Activated naive CD8-positive, alpha-beta T cell (primary cell): ENCODE measurements at regions not wholly inside any gene's neighbourhood (a gene's known extent, or its start where the extent isn't known, plus 50 kb on each side); places are given as distances from the start of the nearest gene placed in this dataset.

Source experiments
- H3K27ac Mint-ChIP-seq: one replicate; pipeline ENCODE4 v1.8.0; 2021; ENCODE audit warnings: mixed read lengths
- H3K27me3 Mint-ChIP-seq: one replicate; pipeline ENCODE4 v1.8.0; 2021; ENCODE audit warnings: mixed read lengths
- H3K36me3 Mint-ChIP-seq: one replicate; pipeline ENCODE4 v1.8.0; 2021; ENCODE audit warnings: mixed read lengths
- H3K4me1 Mint-ChIP-seq: one replicate; pipeline ENCODE4 v1.8.0; 2021; ENCODE audit warnings: low read depth, mixed read lengths
- H3K4me3 Mint-ChIP-seq: one replicate; pipeline ENCODE4 v1.8.0; 2021; ENCODE audit warnings: mild to moderate bottlenecking, mixed read lengths
- H3K9me3 Mint-ChIP-seq: one replicate; pipeline ENCODE4 v1.8.0; 2021; ENCODE audit warnings: low read depth, mixed read lengths

DNA sequence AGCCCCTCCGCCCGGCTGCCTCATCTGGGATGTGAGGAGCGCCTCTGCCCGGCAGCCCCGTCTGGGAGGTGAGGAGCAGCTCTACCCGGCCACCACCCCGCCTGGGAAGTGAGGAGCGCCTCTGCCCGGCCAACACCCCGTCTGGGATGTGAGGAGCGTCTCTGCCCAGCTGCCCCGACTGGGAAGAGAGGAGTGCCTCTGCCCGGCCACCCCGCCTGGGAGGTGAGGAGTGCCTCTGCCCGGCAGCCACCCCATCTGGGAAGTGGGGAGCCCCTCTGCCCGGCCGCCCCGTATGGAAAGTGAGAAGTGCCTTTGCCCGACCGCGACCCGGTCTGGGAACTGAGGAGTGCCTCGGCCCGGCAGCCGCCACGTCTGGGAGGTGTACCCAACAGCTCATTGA, 74.3 kb upstream of the TNIP3 start:
- Mint-ChIP-seq H3K27ac (no peak overlapping the region), H3K9me3 (no peaks in the 10 kb centered on the region), H3K27me3 (no peaks in the 10 kb centered on the region), H3K4me1 (peaks cover 4% of the 10 kb centered on the region), H3K36me3 (no peaks in the 10 kb centered on the region), H3K4me3 (no peak overlapping the region)

DNA sequence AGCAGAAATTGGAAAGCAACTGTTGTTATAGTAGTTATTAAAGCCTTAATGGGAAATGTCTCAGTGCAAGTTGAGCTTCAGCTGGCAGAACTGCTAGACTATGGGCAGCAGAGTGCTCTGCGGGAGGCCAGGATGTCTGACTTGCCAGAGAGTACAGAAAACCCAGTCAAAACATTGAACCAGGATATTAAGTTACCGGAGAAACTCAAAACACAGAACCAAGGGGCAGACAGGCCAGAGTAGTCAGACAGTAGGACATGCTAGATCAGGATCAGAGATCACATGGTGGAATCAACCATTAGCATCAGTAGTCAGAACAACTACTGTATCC, 72.9 kb upstream of the TNIP3 start:
- Mint-ChIP-seq H3K27me3 (no peaks in the 10 kb centered on the region), H3K27ac (no peak overlapping the region), H3K4me1 (no peaks in the 10 kb centered on the region), H3K4me3 (no peak overlapping the region), H3K36me3 (no peaks in the 10 kb centered on the region), H3K9me3 (no peaks in the 10 kb centered on the region)

- Mint-ChIP-seq H3K9me3 (no peaks in the 10 kb centered on the region), H3K4me1 (no peaks in the 10 kb centered on the region), H3K27ac (no peak overlapping the region), H3K4me3 (no peak overlapping the region), H3K36me3 (no peaks in the 10 kb centered on the region), H3K27me3 (no peaks in the 10 kb centered on the region)
Measured at GRCh38 chr4:121236353-121237068, 72.4 kb upstream of the TNIP3 start.

- no peak overlapping the region for H3K27ac Mint-ChIP-seq
- H3K4me3 Mint-ChIP-seq = no peak overlapping the region
- no peaks in the 10 kb centered on the region for H3K36me3 Mint-ChIP-seq
- no peaks in the 10 kb centered on the region for H3K9me3 Mint-ChIP-seq
- H3K4me1 Mint-ChIP-seq = no peaks in the 10 kb centered on the region
- no peaks in the 10 kb centered on the region for H3K27me3 Mint-ChIP-seq
Measured at GRCh38 chr4:121233982-121234381, 69.9 kb upstream of the TNIP3 start.

DNA sequence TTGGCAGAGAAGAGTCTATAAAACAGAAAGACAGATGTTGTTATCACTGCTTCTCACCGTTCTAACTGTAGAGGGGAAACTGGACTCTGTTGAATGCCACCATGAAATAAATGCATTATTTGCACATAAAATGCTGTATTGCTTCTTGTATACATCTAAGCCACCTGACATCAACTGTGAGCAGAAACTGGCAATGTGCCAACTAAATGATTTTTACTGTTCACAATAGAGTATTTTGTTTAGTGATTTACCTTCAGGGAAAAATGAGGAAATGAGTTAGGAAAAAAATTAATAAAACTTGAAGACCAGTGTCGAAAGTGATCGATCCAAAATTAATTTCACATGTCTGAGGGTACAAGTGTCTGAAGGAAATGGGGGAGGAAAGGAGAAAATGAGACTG, 65.9 kb upstream of the TNIP3 start:
- Mint-ChIP-seq H3K4me3 (no peak overlapping the region), H3K4me1 (peaks cover 26% of the 10 kb centered on the region), H3K36me3 (no peaks in the 10 kb centered on the region), H3K27ac (no peak overlapping the region), H3K9me3 (no peaks in the 10 kb centered on the region), H3K27me3 (no peaks in the 10 kb centered on the region)

GRCh38 chr4:121228848-121229247, 64.7 kb upstream of the TNIP3 start:
- Mint-ChIP-seq H3K4me3 (no peak overlapping the region), H3K27me3 (no peaks in the 10 kb centered on the region), H3K36me3 (no peaks in the 10 kb centered on the region), H3K27ac (no peak overlapping the region), H3K4me1 (peaks cover 26% of the 10 kb centered on the region), H3K9me3 (no peaks in the 10 kb centered on the region)

- Mint-ChIP-seq H3K27me3 (no peaks in the 10 kb centered on the region), H3K9me3 (no peaks in the 10 kb centered on the region), H3K4me1 (peaks cover 26% of the 10 kb centered on the region), H3K27ac (peak overlapping the region; percentile 35), H3K4me3 (peak overlapping the region; percentile 48), H3K36me3 (no peaks in the 10 kb centered on the region)
Measured at GRCh38 chr4:121227341-121227792, 63.2 kb upstream of the TNIP3 start.

- Mint-ChIP-seq H3K9me3 (no peaks in the 10 kb centered on the region), H3K36me3 (no peaks in the 10 kb centered on the region), H3K4me1 (peaks cover 36% of the 10 kb centered on the region), H3K4me3 (peak overlapping the region; percentile 27), H3K27me3 (no peaks in the 10 kb centered on the region), H3K27ac (peak overlapping the region; percentile 51)
Measured at GRCh38 chr4:121226362-121226761, 62.2 kb upstream of the TNIP3 start.

GRCh38 chr4:121221608-121222007, 57.5 kb upstream of the TNIP3 start:
- Mint-ChIP-seq H3K36me3 (no peaks in the 10 kb centered on the region), H3K27me3 (no peaks in the 10 kb centered on the region), H3K9me3 (no peaks in the 10 kb centered on the region), H3K4me3 (no peak overlapping the region), H3K4me1 (peaks cover 34% of the 10 kb centered on the region), H3K27ac (no peak overlapping the region)

DNA sequence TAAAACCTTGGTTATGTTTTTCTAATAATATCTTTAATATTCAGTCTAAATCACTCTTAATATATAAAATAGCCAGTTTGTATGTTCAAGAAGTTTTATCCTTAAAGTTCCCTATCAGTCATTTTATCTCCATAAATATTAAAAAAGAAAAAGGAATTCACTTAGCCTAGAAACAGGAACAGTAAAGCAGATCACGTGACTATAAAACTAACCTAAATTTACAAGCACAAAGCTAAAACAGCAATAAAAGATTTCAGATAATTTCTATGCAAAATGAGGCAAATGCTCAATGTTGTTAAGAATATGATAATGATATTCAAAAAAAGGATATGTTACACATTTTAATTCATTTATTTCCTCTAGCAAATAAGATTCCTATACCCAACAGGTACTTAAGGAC, 57.1 kb upstream of the TNIP3 start:
- H3K9me3 Mint-ChIP-seq = no peaks in the 10 kb centered on the region
- H3K27me3 Mint-ChIP-seq = no peaks in the 10 kb centered on the region
- H3K4me1 Mint-ChIP-seq = peaks cover 32% of the 10 kb centered on the region
- no peak overlapping the region for H3K4me3 Mint-ChIP-seq
- H3K27ac Mint-ChIP-seq = no peak overlapping the region
- no peaks in the 10 kb centered on the region for H3K36me3 Mint-ChIP-seq

DNA sequence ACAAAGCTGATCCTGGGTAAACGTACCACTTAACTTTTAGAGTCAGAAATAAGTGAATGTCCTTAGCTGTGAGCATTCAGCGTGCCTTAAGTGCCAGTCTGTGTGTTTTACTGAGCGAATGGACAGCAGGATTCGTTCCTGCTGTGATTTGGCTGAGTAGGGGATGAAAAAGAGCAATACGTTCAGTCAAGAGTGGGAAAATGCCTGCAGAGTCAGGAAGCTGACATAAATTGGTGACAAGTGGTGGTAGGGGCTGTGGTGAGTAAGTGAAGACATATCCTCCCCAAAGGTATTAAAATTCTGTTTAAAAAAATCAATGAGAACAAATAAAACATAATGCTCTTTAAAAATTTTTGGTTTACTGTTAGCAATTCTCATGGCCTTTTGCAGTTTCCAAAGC, 56.6 kb upstream of the TNIP3 start:
- Mint-ChIP-seq H3K27me3 (no peaks in the 10 kb centered on the region), H3K9me3 (no peaks in the 10 kb centered on the region), H3K36me3 (no peaks in the 10 kb centered on the region), H3K4me3 (no peak overlapping the region), H3K4me1 (peaks cover 29% of the 10 kb centered on the region), H3K27ac (no peak overlapping the region)

- Mint-ChIP-seq H3K9me3 (no peaks in the 10 kb centered on the region), H3K4me3 (no peak overlapping the region), H3K27ac (no peak overlapping the region), H3K4me1 (peaks cover 24% of the 10 kb centered on the region), H3K36me3 (no peaks in the 10 kb centered on the region), H3K27me3 (no peaks in the 10 kb centered on the region)
Measured at GRCh38 chr4:121219227-121219626, 55.1 kb upstream of the TNIP3 start.

DNA sequence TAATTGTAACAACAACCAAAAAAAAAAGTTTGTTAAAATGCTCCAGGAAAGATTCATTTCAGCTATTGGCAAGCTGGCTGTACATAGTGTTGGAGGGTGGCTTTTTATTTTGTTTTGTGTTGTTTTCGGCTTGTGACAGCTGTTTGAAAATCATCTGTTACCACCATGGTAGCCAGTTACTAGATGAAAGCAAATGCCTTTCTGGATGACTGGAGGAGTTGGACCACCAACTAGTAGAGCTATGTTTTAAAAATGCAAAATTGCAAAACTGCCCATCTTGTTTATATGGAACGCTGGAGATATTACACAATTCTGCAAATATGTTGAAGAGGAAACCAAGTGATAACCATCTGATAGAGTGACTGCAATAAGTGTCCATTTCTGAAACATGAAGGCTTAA, 53.2 kb upstream of the TNIP3 start:
- Mint-ChIP-seq H3K4me1 (peaks cover 25% of the 10 kb centered on the region), H3K36me3 (no peaks in the 10 kb centered on the region), H3K9me3 (no peaks in the 10 kb centered on the region), H3K27ac (no peak overlapping the region), H3K4me3 (no peak overlapping the region), H3K27me3 (no peaks in the 10 kb centered on the region)

- H3K4me1 Mint-ChIP-seq = peaks cover 16% of the 10 kb centered on the region
Measured at GRCh38 chr4:121216461-121216860, 52.3 kb upstream of the TNIP3 start.

GRCh38 chr4:121213940-121214339, 49.8 kb upstream of the TNIP3 start:
- Mint-ChIP-seq H3K27me3 (no peaks in the 10 kb centered on the region), H3K4me1 (peaks cover 6% of the 10 kb centered on the region), H3K9me3 (no peaks in the 10 kb centered on the region), H3K4me3 (no peak overlapping the region), H3K27ac (no peak overlapping the region), H3K36me3 (no peaks in the 10 kb centered on the region)

More at GRCh38 chr4:121216461-121216860, 52.3 kb upstream of the TNIP3 start:
- Mint-ChIP-seq H3K27me3 (no peaks in the 10 kb centered on the region), H3K27ac (no peak overlapping the region), H3K36me3 (no peaks in the 10 kb centered on the region), H3K4me3 (no peak overlapping the region), H3K9me3 (no peaks in the 10 kb centered on the region)
